ENCODE measurements at regions not wholly inside any gene's neighbourhood (a gene's known extent, or its start where the extent isn't known, plus 50 kb on each side); places are given as distances from the start of the nearest gene placed in this dataset.
"Not testable (repeated sequence)": the region's sequence is repeated elsewhere in the genome, so short reads cannot be mapped to it uniquely, and the experiment has no call there.

- not testable (repeated sequence) for TF ChIP-seq EZH2 (IDR thresholded peaks at IDR 0.05; ENCODE audit: borderline replicate concordance, low read depth, low read length, severe bottlenecking); CTCF (IDR thresholded peaks at IDR 0.05; ENCODE audit: borderline replicate concordance, extremely low read depth, low read length, poor library complexity, severe bottlenecking)
Observed at GRCh38 chr3:11899389-11899788, 52.7 kb upstream of the TAMM41 start.
